ENCODE measurements at regions not wholly inside any gene's neighbourhood (a gene's known extent, or its start where the extent isn't known, plus 50 kb on each side); places are given as distances from the start of the nearest gene placed in this dataset. TPM values are rescaled to one million over a fixed set of nuclear protein-coding genes. Genes with fewer than 3 reads are reported as not detected.

Small RNAs in the stretch of these regions (small RNA-seq; reads per million reads assigned to genes)
- not detected for gene AC013404.1

Measured in liver (tissue), 1 donor.